H1 (cell line): ENCODE measurements at regions not wholly inside any gene's neighbourhood (a gene's known extent, or its start where the extent isn't known, plus 50 kb on each side); places are given as distances from the start of the nearest gene placed in this dataset.

ENCODE experiments used
- CTCF ChIA-PET: fragments of 300-600 bp; sonication (Branson Sonifier 250); formaldehyde crosslinking; loops from one replicate; lab custom pipeline; 2021; ENCODE audit not compliant: partially characterized antibody; lab: Charles Lee
- POLR2A ChIA-PET: fragments of 300-600 bp; sonication (Branson Sonifier 250); formaldehyde crosslinking; loops from one replicate; lab custom pipeline; 2021; ENCODE audit warnings: inconsistent platforms; ENCODE audit not compliant: partially characterized antibody; lab: Charles Lee
- DNase-seq, 2 experiments: peaks; one replicate each; pipeline versions ENCODE4 v3.0.0 to v3.0.0-alpha.2; 2010 to 2022; ENCODE audit warnings: low spot score in 2 of 2, low read depth in 1 of 2, mixed read lengths in 1 of 2
- FAIRE-seq: peaks from 2 replicates; lab custom pipeline; 2011; peaks lifted over from hg19 to GRCh38; lab: Jason Lieb, UNC
- H2AFZ ChIP-seq: 2 replicates; pipeline ENCODE4 v1.8.1; 2012; ENCODE audit warnings: low read length, inconsistent platforms
- H2AK5ac ChIP-seq: 2 replicates; pipeline ENCODE4 v1.6.1; 2013; ENCODE audit warnings: low read depth, low read length
- H2BK120ac ChIP-seq: replicated peaks from 2 replicates; pipeline ENCODE3; 2013; ENCODE audit warnings: low read depth, low read length, inconsistent platforms
- H2BK12ac ChIP-seq: 2 replicates; pipeline ENCODE4 v1.6.1; 2013; ENCODE audit warnings: low read depth, low read length
- H2BK15ac ChIP-seq: 2 replicates; pipeline ENCODE4 v1.6.1; 2013; ENCODE audit warnings: low read length
- H2BK20ac ChIP-seq: 2 replicates; pipeline ENCODE4 v1.6.1; 2013; ENCODE audit warnings: low read length
- H2BK5ac ChIP-seq: 2 replicates; pipeline ENCODE4 v1.6.1; 2013; ENCODE audit warnings: low read depth, low read length
- H3K14ac ChIP-seq: 2 replicates; pipeline ENCODE4 v1.6.1; 2013; ENCODE audit warnings: inconsistent platforms; ENCODE audit not compliant: insufficient read length
- H3K18ac ChIP-seq: 2 replicates; pipeline ENCODE4 v1.6.1; 2013; ENCODE audit warnings: low read length; ENCODE audit errors: extremely low read depth
- H3K23ac ChIP-seq: 2 replicates; pipeline ENCODE4 v1.6.1; 2013; ENCODE audit warnings: inconsistent platforms; ENCODE audit not compliant: insufficient read length
- H3K23me2 ChIP-seq: 2 replicates; pipeline ENCODE4 v1.6.1; 2013; ENCODE audit warnings: low read depth, low read length
- H3K27ac ChIP-seq: 2 replicates; pipeline ENCODE4 v1.6.1; 2011; ENCODE audit warnings: low read depth, low read length, inconsistent platforms
- H3K27me3 ChIP-seq, 4 experiments: replicated peaks in 1 of 4; 1 replicate in 1 of 4; 2 replicates in 3 of 4; pipeline versions ENCODE4 v1.6.1 to v1.8.1; 2011 to 2013; ENCODE audit warnings: low read length in 3 of 4, mild to moderate bottlenecking in 3 of 4, inconsistent platforms in 2 of 4, mixed read lengths in 2 of 4, moderate library complexity in 1 of 4; ENCODE audit not compliant: control insufficient read depth in 3 of 4, insufficient read depth in 3 of 4; ENCODE audit errors: extremely low read depth in 1 of 4
- H3K36me3 ChIP-seq, 4 experiments: 2 replicates each; pipeline versions ENCODE4 v1.6.1 to v1.8.1; 2011 to 2013; ENCODE audit warnings: mild to moderate bottlenecking in 4 of 4, low read length in 3 of 4, moderate library complexity in 2 of 4, control low read depth in 1 of 4, inconsistent platforms in 1 of 4; ENCODE audit not compliant: insufficient read depth in 4 of 4, control insufficient read depth in 2 of 4
- H3K4ac ChIP-seq: replicated peaks from 2 replicates; pipeline ENCODE3; 2013; ENCODE audit warnings: low read length, low read depth, mixed read lengths, inconsistent platforms; ENCODE audit not compliant: insufficient read length
- H3K4me1 ChIP-seq, 4 experiments: replicated peaks in 1 of 4; 1 replicate in 1 of 4; 2 replicates in 3 of 4; pipeline versions ENCODE4 v1.6.1 to v1.8.1; 2011 to 2013; ENCODE audit warnings: low read length in 3 of 4, inconsistent platforms in 2 of 4, mixed read lengths in 1 of 4; ENCODE audit not compliant: insufficient read depth in 4 of 4, control insufficient read depth in 3 of 4
- H3K4me2 ChIP-seq, 2 experiments: 2 replicates each; pipeline versions ENCODE4 v1.6.1 to v1.8.1; 2011 to 2013; ENCODE audit warnings: low read depth in 2 of 2, low read length in 2 of 2, control low read depth in 1 of 2, inconsistent platforms in 1 of 2, mild to moderate bottlenecking in 1 of 2; ENCODE audit not compliant: insufficient read depth in 1 of 2
- H3K4me3 ChIP-seq, 4 experiments: fragments of 200-600, 300-600 bp in 1 of 4; sonication (generic), shearing (Covaris generic), sonication (Bioruptor Twin) in 1 of 4; 2 replicates each; pipeline versions ENCODE4 v1.5.1 to v1.8.1; 2011 to 2016; ENCODE audit warnings: low read length in 4 of 4, low read depth in 3 of 4, control low read depth in 2 of 4, inconsistent platforms in 2 of 4, mild to moderate bottlenecking in 2 of 4, mixed read lengths in 1 of 4, moderate library complexity in 1 of 4; ENCODE audit not compliant: insufficient read depth in 2 of 4; ENCODE audit errors: extremely low read depth in 1 of 4
- H3K56ac ChIP-seq: replicated peaks from 2 replicates; pipeline ENCODE3; 2013; ENCODE audit warnings: low read depth, mild to moderate bottlenecking, mixed read lengths, low read length, inconsistent platforms; ENCODE audit not compliant: insufficient read length
- H3K79me1 ChIP-seq: 2 replicates; pipeline ENCODE4 v1.6.1; 2013; ENCODE audit warnings: low read depth, low read length, control low read depth
- H3K79me2 ChIP-seq, 2 experiments: 2 replicates each; pipeline versions ENCODE4 v1.6.1 to v1.8.1; 2012 to 2013; ENCODE audit warnings: low read length in 2 of 2, mild to moderate bottlenecking in 2 of 2, inconsistent platforms in 1 of 2; ENCODE audit not compliant: insufficient read depth in 2 of 2, control insufficient read depth in 1 of 2
- H3K9ac ChIP-seq, 4 experiments: replicated peaks in 1 of 4; 1 replicate in 1 of 4; 2 replicates in 3 of 4; pipeline versions ENCODE4 v1.6.1 to v1.8.1; 2011 to 2013; ENCODE audit warnings: low read depth in 3 of 4, low read length in 3 of 4, control low read depth in 2 of 4, mild to moderate bottlenecking in 2 of 4, moderate library complexity in 2 of 4, inconsistent platforms in 1 of 4; ENCODE audit errors: extremely low read depth in 1 of 4
- H3K9me3 ChIP-seq, 2 experiments: 2 replicates each; pipeline versions ENCODE4 v1.6.1 to v1.8.1; 2012 to 2013; ENCODE audit warnings: mild to moderate bottlenecking in 2 of 2, moderate library complexity in 2 of 2, control low read depth in 1 of 2, inconsistent platforms in 1 of 2, low read depth in 1 of 2, low read length in 1 of 2, mixed read lengths in 1 of 2; ENCODE audit not compliant: insufficient read depth in 2 of 2
- H4K20me1 ChIP-seq, 2 experiments: replicated peaks in 1 of 2; 2 replicates each; pipeline versions ENCODE3 to v1.8.1; 2011 to 2013; ENCODE audit warnings: inconsistent platforms in 2 of 2, low read length in 2 of 2, mild to moderate bottlenecking in 1 of 2; ENCODE audit not compliant: insufficient read depth in 2 of 2, control insufficient read depth in 1 of 2
- H4K5ac ChIP-seq: 2 replicates; pipeline ENCODE4 v1.6.1; 2013; ENCODE audit warnings: low read length, low read depth, mixed read lengths, inconsistent platforms; ENCODE audit not compliant: insufficient read length
- H4K8ac ChIP-seq: 2 replicates; pipeline ENCODE4 v1.8.0; 2013; ENCODE audit warnings: mild to moderate bottlenecking, moderate library complexity, low read length, inconsistent platforms; ENCODE audit not compliant: insufficient read depth; ENCODE audit errors: extremely low read depth
- H4K91ac ChIP-seq: replicated peaks from 2 replicates; pipeline ENCODE3; 2013; ENCODE audit warnings: low read length, mixed read lengths, inconsistent platforms; ENCODE audit not compliant: insufficient read length
- BCL11A ChIP-seq, 2 experiments: IDR thresholded peaks; one replicate each; pipeline ENCODE4 v1.6.1; 2011; ENCODE audit warnings: low read depth in 2 of 2, low read length in 2 of 2, mild to moderate bottlenecking in 2 of 2
- POU5F1 ChIP-seq: IDR thresholded peaks from 2 replicates; pipeline ENCODE4 v1.6.1; 2011; ENCODE audit warnings: low read depth, mild to moderate bottlenecking, low read length, moderate library complexity
- SP4 ChIP-seq: IDR thresholded peaks from 2 replicates; pipeline ENCODE4 v1.6.1; 2012; ENCODE audit warnings: low read length, inconsistent platforms
- TCF12 ChIP-seq: IDR thresholded peaks from 2 replicates; pipeline ENCODE4 v1.6.1; 2011; ENCODE audit warnings: low read depth, mild to moderate bottlenecking, low read length
- ZNF274 ChIP-seq: IDR thresholded peaks from 2 replicates; pipeline ENCODE4 v1.7.0; 2012; ENCODE audit warnings: low read length, borderline replicate concordance; ENCODE audit errors: extremely low read depth
- WGBS, 2 experiments: shearing (Covaris generic) in 1 of 2; methylation state at CpG; one replicate each; pipeline versions ENCODE4 v1.1.6 to v1.1.7; 2013 to 2015; ENCODE audit warnings: low lambda C conversion rate in 2 of 2, mixed read lengths in 2 of 2, inconsistent platforms in 1 of 2, low coverage in 1 of 2, missing lambda C conversion rate in 1 of 2; ENCODE audit not compliant: insufficient replicate concordance in 2 of 2, insufficient coverage in 1 of 2, insufficient read length in 1 of 2; ENCODE audit errors: extremely low coverage in 1 of 2, missing lambda C conversion rate in 1 of 2; 5-methylcytosine and 5-hydroxymethylcytosine counted together

- Histone ChIP-seq H3K79me1 (no peaks in the 10 kb centered on the region; the same call in 1 of the 2 replicates), H2AK5ac (no peak overlapping the region), H3K23me2 (no peaks in the 10 kb centered on the region), H2BK5ac (no peak overlapping the region), H4K8ac (no peak overlapping the region), H3K79me2 (no peaks in the 10 kb centered on the region), H4K91ac (no peak overlapping the region), H3K27ac (no peak overlapping the region), H3K14ac (no peak overlapping the region), H3K23ac (no peak overlapping the region), H3K56ac (no peak overlapping the region), H3K4me3 (no peak overlapping the region), H2BK15ac (no peak overlapping the region), H3K4ac (no peak overlapping the region), H3K9ac (no peak overlapping the region), H3K18ac (no peak overlapping the region), H3K36me3 (no peaks in the 10 kb centered on the region), H4K5ac (no peak overlapping the region), H2AFZ (no peak overlapping the region), H3K27me3 (no peaks in the 10 kb centered on the region), H3K4me2 (no peak overlapping the region), H2BK12ac (no peak overlapping the region), H3K4me1 (peaks cover 0 to 5% (median under 1%) of the 10 kb centered on the region in 4 experiments; a peak in 3 of 7 replicates), H2BK120ac (no peak overlapping the region), H3K9me3 (no peaks in the 10 kb centered on the region), H4K20me1 (peaks cover 0 to 2% of the 10 kb centered on the region in 2 experiments), H2BK20ac (no peak overlapping the region)
- DNase-seq (no peak), FAIRE-seq (no peak)
- no peak for TF ChIP-seq ZNF274
- no peak for TF ChIP-seq POU5F1
- no peak for TF ChIP-seq SP4
- TF ChIP-seq TCF12: no peak
- no peak for TF ChIP-seq BCL11A (IDR thresholded peaks at IDR 0.05; ENCODE audit: low read depth in 2 of 2, low read length in 2 of 2)
- CTCF ChIA-PET: interaction anchor here (0.6 to 6.2 kb wide), 16 partner anchors 10 to 268 kb away, joined by 3 to 51 read pairs (median 11); partner anchors contain the start of gene CRHR1
- POLR2A ChIA-PET: interaction anchor here (0.9 to 1.2 kb wide), 3 partner anchors 10 to 190 kb away, joined by 3 to 4 read pairs (median 4); no protein-coding TSS in a partner anchor
- 69% methylated on average over 12 of the region's 12 CpGs; no CpG with 5 or more reads in 1 of the 2 experiments for WGBS, 2 experiments
Measured at GRCh38 chr17:45646288-45646988, 137.7 kb upstream of the CRHR1 start.
